GM19467 (cell line): ENCODE measurements at regions not wholly inside any gene's neighbourhood (a gene's known extent, or its start where the extent isn't known, plus 50 kb on each side); places are given as distances from the start of the nearest gene placed in this dataset.
"Not testable (repeated sequence)": the region's sequence is repeated elsewhere in the genome, so short reads cannot be mapped to it uniquely, and the experiment has no call there.

Source experiments
- ATAC-seq: cut with Tn5 transposase; IDR thresholded peaks from one replicate; pipeline ENCODE4 v1.9.1; 2021; ENCODE audit warnings: mild to moderate bottlenecking, moderate library complexity; ENCODE audit not compliant: unreplicated experiment

GRCh38 chr4:180280726-180281297 lies 1962.4 kb upstream of the TENM3 start:
- ATAC-seq, result no peak

- no peak for ATAC-seq
Observed at GRCh38 chr4:180281724-180282123, 1961.5 kb upstream of the TENM3 start.

DNA sequence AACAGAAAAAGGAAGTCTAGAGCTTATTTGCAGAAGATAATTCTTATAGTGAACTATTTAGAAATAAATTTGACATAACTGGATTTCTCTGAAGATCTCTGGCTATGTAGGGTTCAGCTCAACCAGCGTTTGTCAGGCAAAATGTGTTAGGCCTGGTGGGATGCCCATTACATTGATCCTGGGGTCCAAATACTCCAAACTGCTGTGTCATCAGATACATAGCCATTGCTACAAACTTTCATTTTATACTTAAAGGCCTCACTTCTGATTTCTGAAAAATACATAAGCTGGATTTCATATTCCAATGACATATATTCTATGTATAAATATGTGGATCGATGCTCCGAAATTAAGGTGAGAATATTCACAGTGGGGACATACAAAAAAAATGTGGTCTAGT lies 1958.9 kb upstream of the TENM3 start:
- ATAC-seq, result no peak

DNA sequence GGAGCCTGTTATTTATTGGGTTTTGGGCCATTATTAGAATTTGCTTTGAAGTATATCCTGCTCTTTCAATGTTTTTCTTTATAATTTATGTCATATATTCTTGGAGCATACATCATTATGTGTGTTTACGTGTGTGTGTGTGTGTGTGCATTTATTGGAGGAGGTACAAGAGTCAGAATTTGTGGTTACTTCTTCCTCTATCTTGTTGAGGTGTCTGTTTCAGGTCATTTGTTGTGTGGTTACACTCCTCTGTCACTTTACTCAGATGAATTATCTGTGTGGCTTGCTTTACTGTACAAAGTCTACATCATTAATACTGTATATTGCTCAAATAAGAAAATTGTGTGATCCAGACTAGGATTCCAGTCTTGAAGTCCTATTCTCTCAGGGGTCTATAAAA lies 1957.4 kb upstream of the TENM3 start:
- no peak for ATAC-seq

DNA sequence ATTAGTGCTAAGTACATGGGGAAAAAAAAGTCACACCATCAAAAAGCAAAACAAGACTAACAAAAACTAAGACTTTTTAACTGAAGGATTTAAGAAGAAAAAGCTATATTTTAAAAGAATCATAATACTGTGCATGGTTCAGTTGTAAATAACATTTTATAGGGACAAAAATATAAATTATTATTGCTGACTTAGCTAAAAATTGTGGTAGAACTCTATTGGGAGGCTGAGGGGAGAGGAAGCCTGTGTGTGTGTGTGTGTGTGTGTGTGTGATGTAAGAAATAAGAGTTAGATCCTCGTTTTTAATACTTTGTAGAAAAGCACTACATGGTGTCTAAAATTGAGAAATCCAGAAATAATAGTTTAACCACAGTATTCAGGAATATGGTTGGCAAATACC lies 1950.9 kb upstream of the TENM3 start:
- no peak for ATAC-seq

- ATAC-seq, result no peak
Observed at GRCh38 chr4:180296036-180296599, 1947.1 kb upstream of the TENM3 start.

- ATAC-seq, result no peak
Observed at GRCh38 chr4:180304321-180304720, 1938.9 kb upstream of the TENM3 start.

DNA sequence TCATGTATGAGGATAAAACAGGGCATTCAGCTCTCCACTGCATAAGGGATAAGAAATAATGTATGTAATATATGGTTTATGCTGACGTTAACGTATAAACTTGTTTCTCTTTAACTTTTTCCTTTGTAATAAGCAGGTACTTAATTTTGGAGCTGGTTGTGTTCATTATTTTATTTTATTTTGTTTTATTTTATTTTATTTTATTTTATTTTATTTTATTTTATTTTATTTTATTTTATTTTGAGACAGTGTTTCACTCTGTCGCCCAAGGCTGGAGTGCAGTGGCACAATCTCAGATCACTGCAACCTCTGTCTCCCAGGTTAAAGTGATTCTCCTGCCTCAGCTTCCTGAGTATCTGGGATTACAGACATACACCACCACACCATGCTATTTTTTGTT lies 1932.6 kb upstream of the TENM3 start:
- ATAC-seq, result no peak

DNA sequence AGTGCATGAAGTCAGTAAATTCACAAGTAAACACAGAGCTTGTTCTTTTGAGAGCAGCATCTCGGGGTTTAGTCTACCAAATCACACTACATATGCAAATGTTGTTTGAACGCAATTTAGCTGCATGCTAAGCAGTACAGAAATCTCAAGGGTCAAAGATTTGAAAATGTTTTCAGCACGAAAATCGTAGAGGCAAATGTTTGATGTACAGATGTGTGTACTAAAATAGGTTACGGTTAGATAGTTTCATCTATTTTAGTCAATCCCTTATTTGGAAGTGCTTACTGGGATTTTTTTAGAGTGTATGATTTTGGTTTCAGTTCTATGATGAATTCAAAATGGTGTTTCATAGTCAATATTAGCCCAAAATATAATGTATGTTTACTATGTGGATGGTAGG lies 1928.2 kb upstream of the TENM3 start:
- ATAC-seq, result peak; percentile 67

DNA sequence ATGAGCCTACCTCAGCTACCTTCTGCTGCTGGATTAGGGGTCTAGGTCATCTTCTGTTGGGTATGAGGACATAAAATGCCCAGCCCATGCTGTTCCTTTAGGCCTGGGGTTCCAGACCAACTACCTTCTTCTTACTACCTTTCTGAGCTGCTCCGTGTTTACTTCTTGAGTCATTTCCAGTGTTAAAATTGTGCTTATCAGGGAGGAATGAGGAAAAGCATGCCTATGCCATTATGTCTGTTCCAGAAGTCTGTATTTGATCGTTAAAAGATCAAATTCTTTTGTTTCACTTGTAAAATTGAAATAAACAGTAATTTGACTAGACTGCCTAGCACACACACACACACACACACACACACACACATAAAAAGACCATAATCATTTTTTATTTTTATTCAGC lies 1912.7 kb upstream of the TENM3 start:
- no peak for ATAC-seq

DNA sequence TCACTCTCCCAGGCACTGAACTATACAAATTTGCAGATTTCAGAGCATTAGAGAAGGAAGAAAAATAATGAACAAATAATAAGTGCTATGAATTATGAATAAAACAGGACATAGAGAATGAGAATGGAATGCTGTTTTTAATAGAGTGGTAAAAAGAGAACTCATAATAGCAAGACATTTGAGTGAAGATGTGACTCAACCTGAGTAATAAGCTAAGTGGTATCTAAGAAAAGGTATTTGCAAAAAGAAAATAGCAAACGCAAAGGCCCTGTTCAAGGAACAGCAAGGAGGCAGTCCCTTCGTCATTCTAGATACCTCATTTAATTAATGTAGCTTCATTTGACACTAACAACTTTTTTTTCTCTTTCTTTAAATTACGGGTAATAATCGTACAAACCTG lies 1910.0 kb upstream of the TENM3 start:
- no peak for ATAC-seq

DNA sequence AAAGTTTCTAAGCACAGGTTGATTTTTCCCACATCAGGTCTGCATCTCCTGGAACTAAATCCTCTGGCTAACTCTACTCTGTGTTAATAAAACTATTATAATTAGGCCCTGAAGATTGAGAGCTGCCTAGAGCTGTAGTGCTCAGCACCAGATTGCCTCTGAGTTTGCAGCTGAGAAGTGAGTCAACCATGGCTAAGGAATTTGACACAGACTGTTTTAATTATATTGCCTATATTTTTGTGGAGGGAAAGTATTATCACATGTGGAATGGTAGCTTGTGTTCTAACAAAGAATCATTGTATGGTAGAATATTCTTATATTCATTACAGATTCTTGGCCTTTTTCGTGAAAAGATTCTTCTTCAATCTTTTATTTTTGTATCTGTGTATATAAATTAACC lies 1907.6 kb upstream of the TENM3 start:
- no peak for ATAC-seq

DNA sequence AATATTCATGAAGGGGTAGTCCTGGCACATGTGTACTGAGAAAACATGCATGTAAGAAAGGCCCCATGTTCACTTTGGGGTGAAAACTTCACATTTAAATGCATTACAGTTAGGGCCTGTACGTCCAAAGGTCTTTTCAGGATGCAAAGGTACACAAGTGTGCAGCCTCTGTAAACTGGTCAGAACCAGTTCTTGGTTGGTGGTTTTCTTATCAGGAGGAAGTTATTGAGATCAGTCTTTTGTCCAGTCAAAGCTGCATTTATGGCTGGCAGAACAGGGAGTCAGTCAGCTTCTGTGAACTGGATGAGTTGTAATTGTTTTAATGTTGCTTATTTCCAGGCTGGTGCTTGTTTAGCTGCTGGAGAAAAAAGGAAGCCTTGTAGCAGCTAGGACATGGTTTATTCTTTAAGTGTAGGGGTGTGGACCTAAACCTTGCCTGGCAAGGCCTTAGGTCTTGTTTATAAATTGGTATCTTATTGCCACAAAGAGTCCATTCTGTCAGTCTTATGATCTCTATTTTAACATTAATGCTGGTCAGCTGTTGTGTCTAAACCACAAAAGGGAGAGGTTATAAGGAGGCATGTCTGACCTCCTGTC lies 1906.6 kb upstream of the TENM3 start:
- ATAC-seq, result no peak

DNA sequence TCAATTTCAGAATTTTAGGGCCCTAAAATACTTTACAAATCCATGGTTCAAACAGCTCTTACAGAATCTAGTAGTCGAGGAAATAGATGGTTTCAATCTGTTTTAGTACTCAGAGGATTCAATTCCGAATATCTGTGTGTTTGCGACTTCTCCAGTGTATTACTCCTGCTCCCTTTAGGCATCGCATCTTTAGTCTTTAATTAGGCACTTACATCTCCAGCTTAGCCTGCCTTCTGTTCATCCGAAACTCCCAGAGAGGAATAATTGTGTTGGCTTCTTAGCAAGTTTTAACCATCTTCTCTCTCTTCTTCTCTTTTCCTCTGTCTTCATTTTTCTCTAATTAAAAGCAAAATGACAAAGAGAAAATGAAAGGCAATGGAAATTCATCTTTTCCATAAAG lies 1901.3 kb upstream of the TENM3 start:
- no peak for ATAC-seq

- no peak for ATAC-seq
Observed at GRCh38 chr4:180350901-180351300, 1892.3 kb upstream of the TENM3 start.

- ATAC-seq, result no peak
Observed at GRCh38 chr4:180356766-180357165, 1886.4 kb upstream of the TENM3 start.

GRCh38 chr4:180360113-180360512 lies 1883.1 kb upstream of the TENM3 start:
- ATAC-seq, result not testable (repeated sequence)

- no peak for ATAC-seq
Observed at GRCh38 chr4:180363815-180364214, 1879.4 kb upstream of the TENM3 start.

GRCh38 chr4:180372691-180373090 lies 1870.5 kb upstream of the TENM3 start:
- ATAC-seq, result no peak

DNA sequence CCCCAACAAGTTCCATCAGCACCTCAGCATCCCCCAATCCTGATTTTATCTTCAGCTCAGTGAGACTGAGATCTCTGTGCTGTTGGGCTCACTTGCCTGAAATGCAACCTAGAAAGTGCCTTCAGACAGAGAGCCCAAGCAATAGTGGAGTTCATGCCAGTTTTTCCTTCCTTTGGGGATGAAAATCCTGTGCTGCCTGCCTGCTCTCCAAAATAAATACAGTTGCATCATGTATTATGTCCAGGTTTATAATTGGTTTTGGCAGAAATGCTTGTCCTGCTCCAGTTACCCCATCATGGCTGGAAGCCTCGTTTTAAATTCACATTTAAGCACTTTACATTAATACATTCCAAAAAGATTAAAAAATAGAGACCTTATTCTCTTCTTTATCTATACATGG lies 1865.5 kb upstream of the TENM3 start:
- ATAC-seq, result no peak

DNA sequence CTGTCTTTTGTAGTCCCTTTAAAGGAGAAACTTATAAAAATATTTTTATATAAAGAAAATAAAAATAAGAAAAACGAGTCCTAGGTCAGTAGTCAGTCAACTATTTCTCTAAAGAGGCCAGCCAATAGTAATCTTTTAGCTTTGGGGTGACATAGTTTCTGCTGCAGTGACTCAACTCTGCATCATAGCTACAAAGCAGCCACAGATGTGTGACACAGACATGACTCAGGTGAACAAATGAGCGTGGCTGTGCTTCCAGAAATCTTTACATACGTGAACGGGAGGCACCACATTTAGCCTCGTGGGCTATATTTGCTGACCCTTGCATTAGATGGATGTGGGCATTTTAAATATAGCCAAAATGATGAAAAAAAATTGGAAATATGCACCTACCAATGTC lies 1862.5 kb upstream of the TENM3 start:
- ATAC-seq, result no peak

DNA sequence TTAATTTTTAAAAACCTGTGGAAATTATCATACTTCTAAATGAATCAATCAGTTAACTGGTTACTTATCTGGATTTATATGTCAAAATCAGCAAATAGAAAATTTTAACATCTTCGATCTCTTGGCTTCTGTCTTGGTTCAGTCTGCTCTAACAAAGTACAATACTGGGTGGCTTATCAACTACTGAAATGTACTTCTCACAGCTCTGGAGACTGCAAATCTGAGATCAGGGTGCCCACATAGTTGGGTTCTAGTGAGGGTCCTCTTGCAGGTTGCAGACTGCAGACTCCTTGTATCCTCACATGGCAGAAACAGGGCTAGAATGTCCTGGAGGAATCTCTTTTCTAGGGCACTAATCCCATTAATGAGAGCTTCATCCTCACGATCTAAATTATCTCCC lies 1851.6 kb upstream of the TENM3 start:
- ATAC-seq, result no peak

DNA sequence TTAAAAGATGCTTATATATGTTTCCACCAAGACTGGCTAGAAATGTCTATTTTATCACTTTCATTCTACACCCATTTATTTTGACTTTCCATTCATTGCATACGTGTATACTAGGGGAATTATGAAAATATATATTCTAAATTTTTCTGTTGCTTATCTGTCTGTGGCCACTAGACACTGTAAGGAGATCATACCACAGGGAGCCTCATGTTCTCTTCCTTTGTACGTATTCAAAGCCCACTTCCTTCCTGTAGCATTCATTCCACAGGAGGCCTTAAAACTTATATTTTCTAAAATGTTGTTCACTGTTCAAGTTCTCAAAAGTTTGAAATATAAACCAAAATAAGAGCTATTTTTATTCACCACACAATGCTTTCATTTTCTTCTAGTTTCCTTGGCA lies 1848.9 kb upstream of the TENM3 start:
- ATAC-seq, result no peak
